ENCODE measurements at regions not wholly inside any gene's neighbourhood (a gene's known extent, or its start where the extent isn't known, plus 50 kb on each side); places are given as distances from the start of the nearest gene placed in this dataset.
A peak's percentile ranks its signal among the peaks of the same experiment; 100 is the strongest.

- peaks cover 32% of the 10 kb centered on the region for H3K36me3 Mint-ChIP-seq (ENCODE audit: low read depth)
- no peak overlapping the region for H3K27ac Mint-ChIP-seq
- ATAC-seq (no peak), DNase-seq (no peak)
- no peak for TF ChIP-seq CTCF (IDR thresholded peaks at IDR 0.05)
- no peak overlapping the region for H3K4me3 Mint-ChIP-seq
- POLR2A ChIA-PET = interaction anchor here (1.7 kb wide), 1 partner anchor 32 kb away, joined by 4 read pairs; no protein-coding TSS in a partner anchor
- H3K27me3 Mint-ChIP-seq = no peaks in the 10 kb centered on the region
- H3K4me1 Mint-ChIP-seq (ENCODE audit: low read depth) = peaks cover 69% of the 10 kb centered on the region
- intact Hi-C loops (cut with micrococcal nuclease) = no loop called here
- H3K9me3 Mint-ChIP-seq = peaks cover 19% of the 10 kb centered on the region
- CTCF ChIA-PET = interaction anchor here (0.7 to 1.8 kb wide), 9 partner anchors 10 to 283 kb away, joined by 3 to 7 read pairs (median 3); no protein-coding TSS in a partner anchor
These were observed 109.9 kb downstream of the KLF12 start for GRCh38 chr13:74024314-74024713.

DNA sequence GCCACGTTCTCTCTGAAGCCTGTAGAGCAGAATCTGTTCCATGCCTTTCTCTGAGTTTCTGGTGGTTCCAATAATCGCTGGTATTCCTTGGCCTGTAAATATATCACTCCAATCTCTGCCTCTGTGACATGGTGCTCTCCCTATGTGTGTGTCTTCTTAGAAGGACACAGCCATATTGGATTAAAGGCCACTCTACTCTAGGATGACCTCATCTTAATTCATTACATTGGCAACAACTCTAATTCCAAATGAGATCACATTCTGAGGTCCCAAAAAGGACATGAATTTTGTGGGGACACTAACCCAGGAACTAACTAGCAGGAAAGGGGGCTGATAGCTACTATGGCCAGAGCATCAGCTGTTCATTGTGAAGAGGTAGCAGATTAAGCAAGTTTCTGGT, 110.7 kb downstream of the KLF12 start:
- H3K4me1 Mint-ChIP-seq (ENCODE audit: low read depth) = peaks cover 72% of the 10 kb centered on the region
- H3K27ac Mint-ChIP-seq = no peak overlapping the region
- no peak overlapping the region for H3K4me3 Mint-ChIP-seq

GRCh38 chr13:74021505-74021904, 112.7 kb downstream of the KLF12 start:
- Mint-ChIP-seq H3K36me3 (ENCODE audit: low read depth) (peaks cover 31% of the 10 kb centered on the region), H3K4me3 (no peak overlapping the region), H3K9me3 (peaks cover 19% of the 10 kb centered on the region), H3K27ac (peak overlapping the region; percentile 3), H3K4me1 (ENCODE audit: low read depth) (peaks cover 73% of the 10 kb centered on the region), H3K27me3 (no peaks in the 10 kb centered on the region)
- no peak for TF ChIP-seq CTCF (IDR thresholded peaks at IDR 0.05)
- ChIA-PET POLR2A (no interaction called here), CTCF (no interaction called here)
- ATAC-seq (no peak), DNase-seq (no peak)
- intact Hi-C loops (cut with micrococcal nuclease) = no loop called here

More for the DNA sequence above, 110.7 kb downstream of the KLF12 start:
- peaks cover 19% of the 10 kb centered on the region for H3K9me3 Mint-ChIP-seq
- CTCF ChIA-PET = interaction anchor here (0.8 to 1.8 kb wide), 6 partner anchors 10 to 263 kb away, joined by 3 to 7 read pairs (median 4); no protein-coding TSS in a partner anchor
- intact Hi-C loops (cut with micrococcal nuclease) = no loop called here
- ATAC-seq (no peak), DNase-seq (no peak)
- no peaks in the 10 kb centered on the region for H3K27me3 Mint-ChIP-seq
- H3K36me3 Mint-ChIP-seq (ENCODE audit: low read depth) = peaks cover 32% of the 10 kb centered on the region
- POLR2A ChIA-PET = interaction anchor here (1.6 to 1.7 kb wide), 2 partner anchors 15 to 32 kb away, joined by 4 read pairs; no protein-coding TSS in a partner anchor
- TF ChIP-seq CTCF (IDR thresholded peaks at IDR 0.05) = no peak

GRCh38 chr13:74018062-74018431, 116.2 kb downstream of the KLF12 start:
- ChIA-PET POLR2A (no interaction called here), CTCF (interaction anchor here (1.2 to 1.4 kb wide), 2 partner anchors 17 to 18 kb away, joined by 3 to 4 read pairs; no protein-coding TSS in a partner anchor)
- no peaks in the 10 kb centered on the region for H3K27me3 Mint-ChIP-seq
- peaks cover 50% of the 10 kb centered on the region for H3K4me1 Mint-ChIP-seq (ENCODE audit: low read depth)
- H3K4me3 Mint-ChIP-seq = no peak overlapping the region
- ATAC-seq = no peak
- no peak for DNase-seq
- intact Hi-C loops (cut with micrococcal nuclease) = no loop called here
- peaks cover 24% of the 10 kb centered on the region for H3K36me3 Mint-ChIP-seq (ENCODE audit: low read depth)
- TF ChIP-seq CTCF (IDR thresholded peaks at IDR 0.05) = no peak
- H3K9me3 Mint-ChIP-seq = peaks cover 12% of the 10 kb centered on the region
- no peak overlapping the region for H3K27ac Mint-ChIP-seq

DNA sequence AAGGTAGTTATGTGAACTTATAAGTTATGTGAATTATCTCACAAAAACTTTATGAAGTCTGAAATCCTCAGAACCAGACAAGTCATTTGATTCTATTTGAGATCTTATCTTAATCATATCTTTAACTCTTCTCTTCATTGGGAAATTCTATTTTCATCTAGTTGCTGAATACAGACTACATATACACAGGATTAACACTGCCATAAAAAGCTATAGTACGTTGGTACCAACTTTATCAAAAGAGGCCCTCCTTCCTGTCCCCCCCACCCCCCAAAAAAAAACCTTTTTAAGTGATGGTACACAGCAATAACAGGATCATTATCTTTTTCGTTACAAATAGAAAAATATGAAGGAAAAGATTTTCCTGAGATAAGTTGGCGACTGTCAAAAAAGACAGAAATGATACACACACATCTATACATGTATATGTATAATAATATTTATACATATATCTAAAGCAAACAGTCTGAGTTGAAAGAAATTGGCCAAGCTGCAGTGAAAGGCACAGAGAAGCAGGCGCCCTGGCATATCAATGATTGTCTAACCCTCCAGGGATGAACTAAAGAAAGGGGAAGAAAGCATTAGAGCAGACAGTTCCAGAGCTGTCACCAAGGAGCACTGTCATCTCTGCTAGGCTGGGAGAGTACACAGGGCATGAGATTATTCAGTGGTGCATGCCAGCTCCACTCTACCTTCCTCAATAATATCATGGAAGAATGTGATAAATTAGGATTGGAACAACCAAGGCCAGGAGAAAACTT, 116.7 kb downstream of the KLF12 start:
- no peak for DNase-seq
- Mint-ChIP-seq H3K27me3 (no peaks in the 10 kb centered on the region), H3K36me3 (ENCODE audit: low read depth) (peaks cover 19% of the 10 kb centered on the region), H3K9me3 (peaks cover 7% of the 10 kb centered on the region), H3K4me3 (no peak overlapping the region), H3K4me1 (ENCODE audit: low read depth) (peaks cover 49% of the 10 kb centered on the region), H3K27ac (no peak overlapping the region)
- intact Hi-C loops (cut with micrococcal nuclease) = no loop called here
- POLR2A ChIA-PET = no interaction called here
- no peak for ATAC-seq
- CTCF ChIA-PET = interaction anchor here (1.2 to 1.5 kb wide), 3 partner anchors 10 to 17 kb away, joined by 3 to 4 read pairs (median 3); no protein-coding TSS in a partner anchor
- TF ChIP-seq CTCF (IDR thresholded peaks at IDR 0.05) = no peak
